ENCODE measurements at regions not wholly inside any gene's neighbourhood (a gene's known extent, or its start where the extent isn't known, plus 50 kb on each side); places are given as distances from the start of the nearest gene placed in this dataset.

DNA sequence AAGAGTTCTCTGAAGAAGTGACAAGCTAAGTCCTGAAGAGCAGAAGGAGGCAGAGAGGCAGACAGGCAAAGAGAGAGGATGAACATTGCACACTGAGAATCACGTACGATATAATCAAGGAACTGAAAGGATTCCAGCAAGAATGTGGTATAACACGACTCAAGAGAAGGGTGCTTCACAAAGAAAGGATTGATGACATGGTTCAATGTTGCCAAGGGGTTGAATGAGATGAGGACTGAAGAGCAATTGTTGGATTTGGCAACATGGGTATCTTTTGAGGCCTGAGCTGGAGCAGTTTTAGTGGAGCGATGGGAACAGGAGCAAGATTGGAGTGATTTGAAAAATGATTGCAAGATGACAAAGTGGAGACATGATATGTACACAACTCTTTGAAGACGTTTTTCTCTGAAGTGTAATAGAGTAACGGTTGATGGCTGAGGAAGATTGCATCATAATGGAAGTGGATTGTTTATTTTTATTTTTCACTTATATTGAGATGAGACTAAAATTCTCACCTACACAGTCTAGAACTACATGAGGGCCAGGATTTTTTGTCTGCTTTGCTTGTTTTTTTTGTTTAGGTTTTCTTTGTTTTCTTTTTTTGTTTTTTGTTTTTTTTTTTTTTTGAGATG, 1049.9 kb upstream of the WWC1 start:
- Histone ChIP-seq H3K9me3 (ENCODE audit: control insufficient read depth in 2 of 2, low read length in 2 of 2) (no peaks in the 10 kb centered on the region), H3K27me3 (ENCODE audit: control insufficient read depth, insufficient read depth, low read length) (no peaks in the 10 kb centered on the region), H3K4me1 (ENCODE audit: control insufficient read depth, insufficient read depth, low read length, poor library complexity, severe bottlenecking) (no peaks in the 10 kb centered on the region), H3K27ac (ENCODE audit: insufficient read depth, low read length, poor library complexity, severe bottlenecking) (no peak overlapping the region), H3K4me3 (ENCODE audit: low read depth, low read length) (no peak overlapping the region), H3K36me3 (ENCODE audit: control insufficient read depth, insufficient read depth, low read length) (no peaks in the 10 kb centered on the region)
- no peak overlapping the region for H3K4me3 Mint-ChIP-seq
- DNase-seq (no peak), ATAC-seq (ENCODE audit: low read depth in 2 of 2) (no peak)
- no peak overlapping the region for H3K27ac Mint-ChIP-seq
- peaks cover 3 to 24% (median 11%) of the 10 kb centered on the region in 7 donors for H3K9me3 Mint-ChIP-seq
- no peaks in the 10 kb centered on the region for H3K4me1 Mint-ChIP-seq
- no peaks in the 10 kb centered on the region for H3K27me3 Mint-ChIP-seq
- no peaks in the 10 kb centered on the region for H3K36me3 Mint-ChIP-seq

DNA sequence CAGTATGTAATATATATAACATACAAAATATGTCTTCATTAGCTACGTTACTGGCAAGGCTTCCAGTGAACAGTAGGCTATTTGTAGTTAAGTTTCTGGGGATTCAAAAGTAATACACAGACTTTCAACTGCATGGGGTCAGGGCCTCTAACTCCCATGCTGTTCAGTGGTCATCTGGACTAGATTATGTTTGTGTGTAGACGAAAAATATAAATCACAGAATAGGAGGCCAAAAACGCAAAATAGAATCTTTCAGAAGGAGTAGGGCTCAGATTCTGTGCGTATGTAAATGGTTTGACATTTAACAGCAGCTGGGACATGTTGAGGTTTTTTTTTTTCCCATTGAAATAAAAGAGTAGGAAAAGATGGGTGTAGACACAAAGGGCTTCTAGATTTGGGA, 1048.7 kb upstream of the WWC1 start:
- H3K9me3 ChIP-seq (ENCODE audit: control insufficient read depth in 2 of 2, low read length in 2 of 2), result no peaks in the 10 kb centered on the region
- Mint-ChIP-seq H3K9me3 (peaks cover 2 to 29% (median 9%) of the 10 kb centered on the region in 7 donors), H3K27me3 (no peaks in the 10 kb centered on the region), H3K36me3 (no peaks in the 10 kb centered on the region), H3K4me3 (no peak overlapping the region), H3K27ac (no peak overlapping the region), H3K4me1 (no peaks in the 10 kb centered on the region)
- H3K27me3 ChIP-seq (ENCODE audit: control insufficient read depth, insufficient read depth, low read length), result no peaks in the 10 kb centered on the region
- no peaks in the 10 kb centered on the region for H3K36me3 ChIP-seq (ENCODE audit: control insufficient read depth, insufficient read depth, low read length)
- ATAC-seq (ENCODE audit: low read depth in 2 of 2) (no peak), DNase-seq (no peak)
- H3K4me1 ChIP-seq (ENCODE audit: control insufficient read depth, insufficient read depth, low read length, poor library complexity, severe bottlenecking), result no peaks in the 10 kb centered on the region
- no peak overlapping the region for H3K4me3 ChIP-seq (ENCODE audit: low read depth, low read length)
- H3K27ac ChIP-seq (ENCODE audit: insufficient read depth, low read length, poor library complexity, severe bottlenecking), result no peak overlapping the region

DNA sequence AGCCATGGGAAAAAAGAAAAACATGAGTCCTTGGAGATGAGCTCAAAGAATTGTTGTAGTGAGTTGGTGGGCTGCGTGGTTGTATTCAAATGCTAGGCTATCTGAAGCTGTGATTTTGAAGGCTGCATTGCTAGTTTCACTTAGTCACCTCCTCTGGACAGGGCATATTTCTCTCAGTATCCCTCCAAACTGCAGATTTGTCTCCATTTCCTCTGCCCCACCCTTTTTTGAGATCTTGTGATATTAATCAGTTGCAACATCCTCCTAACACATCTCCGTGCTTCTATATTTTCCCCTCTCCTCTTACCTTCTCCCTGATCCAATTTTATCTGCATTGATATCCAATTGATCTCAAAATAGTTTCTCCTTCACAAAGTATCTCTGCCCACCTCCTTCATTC, 1048.0 kb upstream of the WWC1 start:
- no peaks in the 10 kb centered on the region for H3K27me3 Mint-ChIP-seq
- no peak for DNase-seq
- H3K36me3 Mint-ChIP-seq, result no peaks in the 10 kb centered on the region
- peaks cover 0 to 28% (median 11%) of the 10 kb centered on the region in 7 donors for H3K9me3 Mint-ChIP-seq
- Histone ChIP-seq H3K27ac (ENCODE audit: insufficient read depth, low read length, poor library complexity, severe bottlenecking) (no peak overlapping the region), H3K4me1 (ENCODE audit: control insufficient read depth, insufficient read depth, low read length, poor library complexity, severe bottlenecking) (no peaks in the 10 kb centered on the region), H3K4me3 (ENCODE audit: low read depth, low read length) (no peak overlapping the region), H3K27me3 (ENCODE audit: control insufficient read depth, insufficient read depth, low read length) (no peaks in the 10 kb centered on the region), H3K9me3 (ENCODE audit: control insufficient read depth in 2 of 2, low read length in 2 of 2) (no peaks in the 10 kb centered on the region), H3K36me3 (ENCODE audit: control insufficient read depth, insufficient read depth, low read length) (no peaks in the 10 kb centered on the region)
- ATAC-seq (ENCODE audit: low read depth in 2 of 2), result no peak
- no peak overlapping the region for H3K4me3 Mint-ChIP-seq
- no peaks in the 10 kb centered on the region for H3K4me1 Mint-ChIP-seq
- H3K27ac Mint-ChIP-seq, result no peak overlapping the region

DNA sequence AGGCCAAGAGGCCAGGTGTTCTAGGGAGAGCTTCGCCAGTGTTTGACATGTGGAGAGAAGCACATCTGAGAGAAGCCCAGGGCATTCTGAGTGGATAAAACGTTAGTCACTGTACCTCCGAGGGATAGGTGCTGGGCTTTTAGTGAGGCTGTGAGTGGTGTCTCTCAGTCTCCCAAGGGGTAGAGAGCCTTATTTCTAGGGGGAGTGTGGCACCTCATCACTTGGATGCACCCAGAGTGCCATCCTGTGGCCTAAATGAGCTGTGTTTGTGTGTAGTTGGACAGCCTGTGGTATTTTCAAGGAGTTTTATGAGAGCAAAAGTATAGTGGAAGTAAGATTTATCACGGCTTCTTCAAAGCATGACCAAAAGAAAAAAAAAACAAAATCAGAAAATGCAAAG, 1046.9 kb upstream of the WWC1 start:
- Histone ChIP-seq H3K4me1 (ENCODE audit: control insufficient read depth, insufficient read depth, low read length, poor library complexity, severe bottlenecking) (no peaks in the 10 kb centered on the region), H3K27ac (ENCODE audit: insufficient read depth, low read length, poor library complexity, severe bottlenecking) (no peak overlapping the region), H3K36me3 (ENCODE audit: control insufficient read depth, insufficient read depth, low read length) (no peaks in the 10 kb centered on the region), H3K9me3 (ENCODE audit: control insufficient read depth in 2 of 2, low read length in 2 of 2) (no peaks in the 10 kb centered on the region), H3K27me3 (ENCODE audit: control insufficient read depth, insufficient read depth, low read length) (no peaks in the 10 kb centered on the region), H3K4me3 (ENCODE audit: low read depth, low read length) (no peak overlapping the region)
- no peak for ATAC-seq (ENCODE audit: low read depth in 2 of 2)
- no peak for DNase-seq
- Mint-ChIP-seq H3K27ac (no peak overlapping the region), H3K4me3 (no peak overlapping the region), H3K9me3 (peaks cover 0 to 29% (median 11%) of the 10 kb centered on the region in 7 donors), H3K27me3 (no peaks in the 10 kb centered on the region), H3K36me3 (no peaks in the 10 kb centered on the region), H3K4me1 (no peaks in the 10 kb centered on the region)

DNA sequence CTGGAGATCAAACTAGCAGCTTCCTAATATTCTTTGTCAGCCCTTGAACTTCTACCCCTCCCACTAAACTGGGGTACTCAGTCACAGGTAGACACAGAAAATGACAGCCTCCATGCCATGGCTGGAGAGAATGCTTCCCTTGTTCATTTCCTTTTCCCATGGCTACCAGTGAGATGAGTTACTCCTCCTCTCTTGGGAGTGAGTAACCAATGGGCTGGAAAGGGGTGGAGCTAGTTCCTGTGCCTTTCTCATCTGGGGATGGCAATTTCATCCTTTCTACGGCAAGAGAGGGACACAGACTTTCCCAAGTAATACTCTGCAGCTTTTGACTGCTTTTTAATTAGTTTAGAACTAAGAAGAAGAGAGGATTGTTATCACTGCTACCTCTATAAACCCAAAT, 1045.6 kb upstream of the WWC1 start:
- H3K9me3 Mint-ChIP-seq, result peaks cover 0 to 30% (median 9%) of the 10 kb centered on the region in 7 donors

DNA sequence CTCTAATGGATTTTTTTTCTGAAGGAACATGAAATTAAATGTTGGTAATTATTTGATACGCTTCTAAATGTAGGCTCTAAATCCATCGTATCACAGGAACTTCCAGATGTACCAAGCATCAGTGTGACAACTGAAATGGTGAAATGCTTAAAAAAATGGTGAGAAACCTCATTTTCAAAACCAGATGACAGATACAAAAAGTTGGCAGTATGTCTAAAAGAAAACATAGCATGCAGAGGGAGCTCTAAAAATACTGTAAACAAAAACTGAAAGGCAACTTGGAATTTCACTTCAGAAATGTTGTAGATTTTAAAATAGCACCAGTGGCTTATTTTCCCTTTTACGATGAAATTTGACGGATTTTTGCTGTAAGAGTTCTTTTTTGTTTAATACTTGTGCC, 1043.6 kb upstream of the WWC1 start:
- DNase-seq, result no peak
- H3K36me3 ChIP-seq (ENCODE audit: control insufficient read depth, insufficient read depth, low read length), result no peaks in the 10 kb centered on the region
- no peak overlapping the region for H3K4me3 Mint-ChIP-seq
- H3K9me3 Mint-ChIP-seq, result peaks cover 0 to 23% (median 3%) of the 10 kb centered on the region in 7 donors
- no peaks in the 10 kb centered on the region for H3K27me3 Mint-ChIP-seq
- no peaks in the 10 kb centered on the region for H3K36me3 Mint-ChIP-seq
- no peak for ATAC-seq (ENCODE audit: low read depth in 2 of 2)
- no peaks in the 10 kb centered on the region for H3K27me3 ChIP-seq (ENCODE audit: control insufficient read depth, insufficient read depth, low read length)
- no peak overlapping the region for H3K27ac Mint-ChIP-seq
- H3K4me1 ChIP-seq (ENCODE audit: control insufficient read depth, insufficient read depth, low read length, poor library complexity, severe bottlenecking), result no peaks in the 10 kb centered on the region
- H3K9me3 ChIP-seq (ENCODE audit: control insufficient read depth in 2 of 2, low read length in 2 of 2), result no peaks in the 10 kb centered on the region
- no peak overlapping the region for H3K4me3 ChIP-seq (ENCODE audit: low read depth, low read length)
- no peak overlapping the region for H3K27ac ChIP-seq (ENCODE audit: insufficient read depth, low read length, poor library complexity, severe bottlenecking)
- H3K4me1 Mint-ChIP-seq, result no peaks in the 10 kb centered on the region

More for the DNA sequence above, 1045.6 kb upstream of the WWC1 start:
- no peak for ATAC-seq (ENCODE audit: low read depth in 2 of 2)
- Histone ChIP-seq H3K4me1 (ENCODE audit: control insufficient read depth, insufficient read depth, low read length, poor library complexity, severe bottlenecking) (no peaks in the 10 kb centered on the region), H3K9me3 (ENCODE audit: control insufficient read depth in 2 of 2, low read length in 2 of 2) (no peaks in the 10 kb centered on the region), H3K36me3 (ENCODE audit: control insufficient read depth, insufficient read depth, low read length) (no peaks in the 10 kb centered on the region), H3K4me3 (ENCODE audit: low read depth, low read length) (no peak overlapping the region), H3K27me3 (ENCODE audit: control insufficient read depth, insufficient read depth, low read length) (no peaks in the 10 kb centered on the region), H3K27ac (ENCODE audit: insufficient read depth, low read length, poor library complexity, severe bottlenecking) (no peak overlapping the region)
- no peaks in the 10 kb centered on the region for H3K4me1 Mint-ChIP-seq
- H3K4me3 Mint-ChIP-seq, result no peak overlapping the region
- no peak overlapping the region for H3K27ac Mint-ChIP-seq
- no peak for DNase-seq
- no peaks in the 10 kb centered on the region for H3K27me3 Mint-ChIP-seq
- no peaks in the 10 kb centered on the region for H3K36me3 Mint-ChIP-seq

DNA sequence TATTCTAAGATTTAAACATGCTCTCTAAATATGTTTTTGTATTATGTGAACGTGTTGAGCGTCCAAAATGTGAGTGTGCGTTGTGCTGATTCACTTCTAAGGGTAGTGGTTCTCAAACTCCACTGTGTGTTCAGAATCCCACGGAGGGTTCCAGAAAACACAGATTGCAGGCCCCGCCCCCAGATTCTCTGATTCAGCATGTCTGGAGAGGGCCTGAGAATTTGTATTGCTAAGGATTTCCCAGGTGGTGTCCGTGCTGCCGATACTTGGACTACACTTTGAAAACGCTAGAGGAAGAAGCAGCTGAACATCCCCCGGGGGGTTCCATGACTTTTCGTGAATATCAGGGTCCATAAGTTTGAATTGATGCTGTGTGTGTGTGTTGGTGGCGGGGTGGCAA, 1043.2 kb upstream of the WWC1 start:
- H3K27me3 ChIP-seq (ENCODE audit: control insufficient read depth, insufficient read depth, low read length), result no peaks in the 10 kb centered on the region
- Mint-ChIP-seq H3K27ac (no peak overlapping the region), H3K9me3 (peaks cover 0 to 23% (median 3%) of the 10 kb centered on the region in 7 donors), H3K4me3 (no peak overlapping the region), H3K36me3 (no peaks in the 10 kb centered on the region), H3K27me3 (no peaks in the 10 kb centered on the region), H3K4me1 (no peaks in the 10 kb centered on the region)
- no peaks in the 10 kb centered on the region for H3K36me3 ChIP-seq (ENCODE audit: control insufficient read depth, insufficient read depth, low read length)
- no peak overlapping the region for H3K27ac ChIP-seq (ENCODE audit: insufficient read depth, low read length, poor library complexity, severe bottlenecking)
- DNase-seq (no peak), ATAC-seq (ENCODE audit: low read depth in 2 of 2) (no peak)
- no peaks in the 10 kb centered on the region for H3K9me3 ChIP-seq (ENCODE audit: control insufficient read depth in 2 of 2, low read length in 2 of 2)
- H3K4me1 ChIP-seq (ENCODE audit: control insufficient read depth, insufficient read depth, low read length, poor library complexity, severe bottlenecking), result no peaks in the 10 kb centered on the region
- no peak overlapping the region for H3K4me3 ChIP-seq (ENCODE audit: low read depth, low read length)

DNA sequence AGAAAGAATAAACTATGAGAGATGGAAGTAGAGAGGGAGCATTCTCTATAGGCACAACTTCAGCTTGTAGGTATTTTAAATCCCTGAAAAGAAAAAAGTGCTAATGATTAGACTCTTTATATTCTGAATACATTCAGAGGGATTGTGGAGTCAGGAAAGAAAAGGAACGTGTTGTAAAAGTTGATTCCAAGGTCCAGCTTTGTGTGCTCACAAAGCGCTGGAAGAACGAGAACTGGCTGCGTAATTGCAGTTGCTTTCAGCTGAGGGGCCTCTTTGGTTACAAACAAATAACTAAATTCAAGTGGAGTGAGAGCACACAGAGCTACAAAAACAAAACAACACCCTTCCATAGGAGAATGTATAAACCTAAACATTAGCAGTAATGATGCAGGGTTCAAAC, 1040.4 kb upstream of the WWC1 start:
- peaks cover 0 to 22% (median 4%) of the 10 kb centered on the region in 7 donors for H3K9me3 Mint-ChIP-seq
- H3K36me3 ChIP-seq (ENCODE audit: control insufficient read depth, insufficient read depth, low read length), result no peaks in the 10 kb centered on the region
- H3K4me3 Mint-ChIP-seq, result no peak overlapping the region
- no peak for DNase-seq
- no peaks in the 10 kb centered on the region for H3K4me1 Mint-ChIP-seq
- no peak overlapping the region for H3K27ac ChIP-seq (ENCODE audit: insufficient read depth, low read length, poor library complexity, severe bottlenecking)
- H3K27me3 Mint-ChIP-seq, result no peaks in the 10 kb centered on the region
- ATAC-seq (ENCODE audit: low read depth in 2 of 2), result no peak
- H3K9me3 ChIP-seq (ENCODE audit: control insufficient read depth in 2 of 2, low read length in 2 of 2), result no peaks in the 10 kb centered on the region
- H3K27ac Mint-ChIP-seq, result no peak overlapping the region
- H3K4me3 ChIP-seq (ENCODE audit: low read depth, low read length), result no peak overlapping the region
- no peaks in the 10 kb centered on the region for H3K4me1 ChIP-seq (ENCODE audit: control insufficient read depth, insufficient read depth, low read length, poor library complexity, severe bottlenecking)
- H3K36me3 Mint-ChIP-seq, result no peaks in the 10 kb centered on the region
- no peaks in the 10 kb centered on the region for H3K27me3 ChIP-seq (ENCODE audit: control insufficient read depth, insufficient read depth, low read length)
